NOMO-1 (cell line): ENCODE measurements at regions not wholly inside any gene's neighbourhood (a gene's known extent, or its start where the extent isn't known, plus 50 kb on each side); places are given as distances from the start of the nearest gene placed in this dataset.
"Not testable (repeated sequence)": the region's sequence is repeated elsewhere in the genome, so short reads cannot be mapped to it uniquely, and the experiment has no call there.

Experiments
- DNase-seq, 2 experiments: peaks; one replicate each; lab custom pipeline; 2025; ENCODE audit not compliant: unreplicated experiment in 2 of 2; lab: John Stamatoyannopoulos, UW

DNA sequence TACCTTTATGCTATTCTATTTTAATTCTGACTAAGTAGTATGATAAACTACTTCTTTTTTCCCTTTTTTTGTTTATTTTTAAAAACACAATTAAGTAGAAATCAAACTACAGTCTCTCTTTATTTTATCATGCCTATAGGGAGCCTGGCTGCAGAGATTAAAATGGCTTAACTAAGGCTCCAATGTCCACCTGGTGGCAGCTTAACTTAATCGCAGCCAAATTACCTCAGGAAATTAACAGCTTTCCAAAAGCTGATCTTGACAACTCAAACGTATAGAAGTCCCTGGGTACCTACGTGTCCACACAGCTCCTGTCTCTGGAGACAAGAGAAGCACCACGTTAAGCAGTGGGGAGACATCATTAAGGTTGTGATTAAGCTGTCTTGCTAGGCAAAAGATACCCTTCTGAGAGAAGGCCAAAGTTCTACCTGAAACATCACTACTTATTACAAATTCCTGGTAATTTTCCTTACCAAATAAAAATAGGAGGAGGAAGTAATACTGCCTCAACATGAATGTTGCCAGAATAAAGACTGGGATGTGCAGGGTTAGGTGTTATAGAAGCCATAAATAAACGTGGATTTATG, 63.2 kb upstream of the SNX19 start:
- no peak for DNase-seq

DNA sequence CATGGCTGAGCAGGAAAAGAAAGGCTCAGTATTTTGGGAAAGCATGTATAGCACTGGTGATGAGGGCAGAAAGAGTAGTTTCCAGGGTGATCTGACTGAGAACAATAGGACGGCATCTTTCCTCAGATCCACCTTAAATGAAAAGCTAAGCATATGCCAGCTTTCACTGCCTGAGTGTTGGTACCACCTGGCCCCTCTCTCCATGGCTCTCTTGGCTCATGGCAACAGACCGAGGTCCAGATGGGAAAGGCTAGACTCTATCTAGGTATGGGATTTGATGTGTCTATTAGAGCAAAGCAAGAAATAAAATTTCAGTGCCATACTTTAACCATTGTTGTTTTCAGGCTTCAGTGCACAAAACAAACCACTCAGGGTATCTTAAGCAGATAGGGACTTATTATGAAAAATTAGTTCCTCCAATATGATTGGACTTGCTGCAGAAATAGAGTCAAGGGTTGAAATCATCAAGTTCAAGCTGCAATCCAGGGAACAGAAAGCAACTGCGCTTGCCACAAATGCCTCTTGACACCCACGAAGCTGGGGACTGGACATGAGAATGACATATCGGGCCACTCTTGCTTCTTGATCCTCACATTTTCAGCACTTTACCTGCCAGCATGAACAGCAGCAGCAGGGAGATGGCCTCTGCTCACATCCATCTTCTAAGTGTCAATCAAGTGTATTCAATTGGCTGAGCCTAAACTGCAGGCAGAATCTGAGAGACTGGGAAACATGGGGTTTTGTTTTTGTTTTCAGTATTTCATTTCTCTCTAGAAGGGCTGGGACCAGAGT, 64.0 kb upstream of the SNX19 start:
- no peak for DNase-seq

- DNase-seq: not testable (repeated sequence)
Measured at GRCh38 chr11:130984241-130984640, 68.0 kb upstream of the SNX19 start.

DNA sequence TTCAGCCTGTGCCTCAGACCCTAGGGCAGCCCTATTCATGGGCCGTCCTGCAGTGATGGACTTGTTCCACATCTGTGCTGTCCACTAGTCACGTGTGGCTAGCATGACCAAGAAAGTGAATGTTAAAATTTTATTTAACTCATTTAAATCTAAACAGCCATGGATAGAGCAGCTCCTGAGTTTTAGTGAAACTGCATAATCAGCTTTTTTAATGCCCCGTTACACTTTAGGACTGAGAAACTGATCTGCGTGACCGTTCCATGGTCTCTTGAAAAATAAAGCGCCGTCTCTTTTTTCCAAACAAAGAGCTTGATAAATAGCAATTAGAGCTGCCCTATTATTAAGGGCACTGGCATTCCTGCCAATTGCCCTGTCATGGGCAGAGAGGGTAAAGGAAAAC, 76.5 kb upstream of the SNX19 start:
- no peak for DNase-seq

- no peak for DNase-seq
Measured at GRCh38 chr11:130994043-130994442, 77.8 kb upstream of the SNX19 start.

- no peak for DNase-seq
Measured at GRCh38 chr11:130995266-130995665, 79.0 kb upstream of the SNX19 start.

- DNase-seq: no peak
Measured at GRCh38 chr11:130997278-130997677, 81.0 kb upstream of the SNX19 start.

- DNase-seq: no peak
Measured at GRCh38 chr11:130999086-130999485, 82.8 kb upstream of the SNX19 start.

DNA sequence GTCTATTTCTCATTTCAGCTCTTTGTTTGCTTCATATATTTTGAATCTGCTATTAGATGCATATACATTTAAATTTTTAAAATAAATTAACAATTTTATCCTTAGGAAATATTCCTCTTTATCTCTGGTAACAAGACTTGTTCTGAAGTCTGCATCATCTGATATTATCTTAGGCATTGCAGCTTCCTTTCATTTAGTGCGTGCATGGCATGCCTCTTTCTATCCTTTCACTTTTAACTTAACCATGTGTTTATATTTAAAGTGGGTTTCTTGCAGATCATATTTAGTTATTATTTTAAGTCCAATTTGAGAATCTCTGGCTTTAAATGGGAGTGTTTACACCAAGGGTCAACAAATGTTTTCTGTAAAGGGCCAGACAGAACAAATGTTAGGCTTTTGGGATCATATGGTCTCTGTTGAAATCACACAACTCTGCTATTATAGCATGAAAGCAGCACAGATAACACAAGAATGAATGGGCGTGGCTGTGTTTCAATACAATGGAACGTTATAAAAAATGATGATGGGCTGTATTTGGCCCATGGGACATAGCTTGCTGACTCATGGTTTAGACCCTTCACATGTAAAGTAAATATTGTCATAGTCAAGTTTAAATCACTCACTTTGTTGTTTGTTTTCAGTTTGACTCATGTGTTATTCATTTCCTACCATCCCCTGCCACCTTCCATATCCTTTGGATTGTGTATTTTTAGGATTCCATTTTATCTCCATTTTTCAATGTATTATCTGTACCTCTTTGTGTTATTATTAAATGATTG, 83.9 kb upstream of the SNX19 start:
- no peak for DNase-seq

DNA sequence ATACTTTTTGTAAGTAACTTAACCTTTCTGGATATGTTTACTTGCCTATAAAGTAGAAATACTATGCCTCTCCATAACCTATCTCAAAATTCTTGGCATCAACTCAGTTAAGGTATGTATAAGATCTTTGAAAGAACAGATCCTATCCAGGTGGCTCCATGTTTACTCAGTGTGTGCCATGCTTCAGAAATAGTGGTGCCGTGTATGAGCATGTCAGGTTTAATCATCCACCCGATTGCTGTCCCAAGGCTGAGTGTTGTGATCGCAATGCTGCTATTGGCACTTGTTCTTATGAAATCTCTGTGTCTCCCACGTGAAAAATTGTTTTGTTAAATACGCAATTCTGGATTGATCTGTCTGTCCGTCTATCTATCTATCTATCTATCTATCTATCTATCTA, 85.9 kb upstream of the SNX19 start:
- DNase-seq: no peak

DNA sequence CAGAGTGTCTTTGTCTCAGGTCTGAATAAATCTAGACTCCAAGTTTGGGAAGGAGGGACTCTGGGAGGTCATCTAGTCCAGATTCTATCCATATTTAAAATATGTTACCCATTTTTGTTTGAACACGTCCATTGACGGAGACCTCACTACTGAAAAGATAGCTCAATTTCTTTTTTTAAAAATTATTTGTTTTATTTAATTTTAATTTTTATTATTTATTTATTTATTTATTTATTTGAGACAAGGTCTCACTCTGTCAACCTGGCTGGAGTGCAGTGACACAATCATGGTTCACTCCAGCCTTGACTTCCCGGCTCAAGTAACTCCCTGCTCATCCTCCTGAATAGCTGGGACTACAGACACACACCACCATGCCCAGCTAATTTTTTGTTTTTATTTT, 89.5 kb upstream of the SNX19 start:
- no peak for DNase-seq

DNA sequence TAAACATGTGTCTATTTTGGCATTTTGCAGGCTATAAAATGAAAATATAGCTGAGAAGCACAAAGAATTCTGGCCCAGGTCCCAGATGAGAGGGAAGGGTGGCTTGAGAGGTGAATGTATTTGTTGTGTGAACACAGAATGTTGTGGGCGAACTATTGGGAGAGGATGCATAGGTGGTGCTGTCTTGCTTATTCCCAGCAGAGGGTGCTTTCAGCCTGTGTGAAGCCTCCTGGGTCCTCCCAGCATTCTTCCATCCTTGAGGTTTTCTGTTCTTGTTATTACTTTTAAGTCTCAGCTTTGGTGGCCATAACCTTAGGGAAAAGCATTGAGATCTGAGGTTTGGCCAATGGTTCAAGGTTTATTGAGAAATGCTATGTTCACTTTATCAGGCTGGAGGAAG, 108.7 kb upstream of the SNX19 start:
- no peak for DNase-seq

- DNase-seq: no peak
Measured at GRCh38 chr11:131025421-131026125, 109.3 kb upstream of the SNX19 start.

DNA sequence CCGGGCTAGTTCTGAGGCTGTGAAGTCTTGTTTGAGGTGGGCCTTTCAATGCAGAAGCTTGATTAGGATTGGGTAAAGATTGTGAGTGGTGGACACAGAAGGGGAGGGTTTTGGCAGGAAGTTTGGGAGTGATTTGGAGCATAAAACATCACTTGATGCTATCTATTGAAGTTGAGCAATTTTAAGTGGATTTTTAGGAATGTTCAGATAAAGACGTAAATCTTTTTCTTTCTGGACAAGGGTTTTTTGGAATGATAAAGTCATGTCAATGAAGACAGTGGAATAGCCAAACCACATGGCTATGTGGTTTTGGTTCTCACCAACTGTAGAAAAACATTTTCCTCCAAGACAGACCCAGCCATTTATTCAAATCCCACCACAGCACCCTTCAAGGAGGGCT, 111.2 kb upstream of the SNX19 start:
- DNase-seq: no peak

DNA sequence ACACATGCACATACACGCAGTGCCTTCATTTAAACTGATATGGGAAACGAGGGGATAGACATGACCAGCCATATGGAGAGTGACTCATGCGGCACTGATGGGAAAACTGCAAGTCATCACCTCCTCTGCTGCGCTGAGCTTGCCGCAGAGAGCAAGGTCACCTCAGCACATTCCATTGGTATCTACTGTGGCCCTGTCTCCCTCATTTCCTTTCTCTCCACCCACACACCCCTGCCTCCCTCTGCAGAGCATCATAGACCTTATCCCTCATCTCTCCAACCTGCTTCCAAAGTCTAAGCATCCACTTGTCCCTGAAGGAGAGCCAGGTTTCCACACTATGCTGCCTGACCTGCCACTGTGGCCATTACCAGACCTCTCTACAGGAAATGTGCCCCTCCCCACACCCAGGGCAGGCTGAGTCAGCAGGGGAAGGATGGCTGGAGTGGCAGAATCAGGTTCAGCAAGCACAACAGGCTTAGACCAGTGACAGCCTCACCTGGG, 116.9 kb upstream of the SNX19 start:
- DNase-seq: no peak

DNA sequence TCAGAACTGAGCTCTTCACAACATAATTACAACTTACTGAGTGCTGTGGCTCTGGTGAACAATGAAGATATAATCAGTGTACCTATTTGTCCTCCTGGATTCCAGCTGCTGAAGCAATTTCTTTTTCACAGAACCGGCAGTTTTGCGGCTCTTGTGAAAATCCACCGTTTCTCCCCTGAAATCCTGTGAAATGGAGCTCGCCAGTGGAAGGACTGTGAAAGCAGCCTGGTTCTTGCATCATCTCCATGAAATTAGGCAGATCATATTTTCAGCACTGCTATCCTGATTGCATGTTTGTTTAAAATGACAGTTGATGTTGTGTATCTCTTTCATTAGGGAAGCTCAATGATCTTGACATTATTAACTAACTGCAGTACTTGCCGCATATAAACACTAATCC, 120.2 kb upstream of the SNX19 start:
- no peak for DNase-seq

DNA sequence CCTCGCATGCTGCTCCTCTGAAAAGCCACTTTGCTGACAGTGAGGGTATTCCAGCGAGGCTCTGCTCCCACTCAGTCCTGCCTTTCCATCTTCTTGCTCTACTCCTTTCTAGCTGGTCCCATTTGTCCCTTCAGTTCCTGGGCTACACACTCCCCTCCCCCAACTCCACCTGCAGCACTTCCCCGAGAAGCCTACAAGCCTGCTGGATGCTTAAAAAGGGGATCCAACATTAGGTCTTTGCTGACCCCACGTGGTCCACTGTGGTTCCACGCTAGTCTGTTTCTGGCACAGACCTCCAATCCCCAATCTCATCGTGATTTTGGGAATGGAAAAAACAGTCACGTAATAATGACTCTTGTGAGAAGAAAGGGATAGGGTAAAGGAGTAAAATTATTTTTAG, 121.6 kb upstream of the SNX19 start:
- DNase-seq: no peak

DNA sequence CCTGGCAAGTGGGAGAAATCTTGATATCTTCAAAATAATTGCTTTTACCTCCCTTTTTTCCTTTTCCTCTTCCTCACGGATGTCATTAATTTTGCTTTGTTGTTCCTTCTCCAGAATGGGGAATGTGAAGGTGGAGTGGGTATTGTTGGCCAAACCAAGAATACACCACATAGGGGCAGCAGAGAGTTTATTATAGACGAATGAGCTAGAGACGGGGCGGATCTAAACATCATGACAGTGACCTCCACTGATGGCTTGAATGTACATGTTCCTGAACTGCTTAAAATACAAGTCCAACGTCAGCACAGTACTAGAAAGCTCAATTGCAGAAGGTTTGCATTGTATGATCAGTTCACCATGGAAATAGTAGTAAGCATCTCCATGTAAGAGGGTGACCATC, 122.3 kb upstream of the SNX19 start:
- DNase-seq: no peak

DNA sequence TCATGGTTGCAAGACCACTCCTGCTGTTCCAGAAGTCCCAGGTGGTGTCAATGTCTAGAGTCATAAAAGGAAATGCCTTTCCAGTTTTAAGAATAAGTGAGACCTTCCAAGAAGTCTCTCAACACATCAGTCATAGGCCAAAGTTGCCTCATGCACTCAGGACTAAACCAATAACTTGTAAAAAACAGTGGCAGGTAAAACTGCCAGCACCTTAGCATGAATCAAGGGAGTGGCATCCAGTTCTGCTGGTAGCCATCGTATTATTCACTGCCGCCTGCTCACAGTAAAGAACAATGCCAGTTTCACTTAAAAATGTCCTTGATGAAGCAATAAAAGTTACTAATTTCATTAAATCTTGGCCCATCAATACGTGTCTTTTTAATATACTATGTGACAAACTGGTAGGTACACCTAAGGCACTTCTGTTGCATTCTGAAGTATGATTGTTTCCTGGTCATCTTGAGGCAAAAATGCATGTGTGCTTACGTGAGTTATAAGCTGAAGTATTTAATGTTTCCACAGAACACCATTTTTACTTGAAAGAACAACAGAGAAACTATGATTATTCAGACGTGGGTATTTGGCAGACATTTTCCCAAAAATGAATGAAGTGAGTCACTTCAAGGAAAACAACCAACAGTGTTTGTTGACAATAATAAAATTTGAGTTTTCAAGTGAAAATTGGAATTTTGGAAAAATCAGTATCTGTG, 125.2 kb upstream of the SNX19 start:
- DNase-seq: no peak

- DNase-seq: no peak
Measured at GRCh38 chr11:131042041-131042390, 125.7 kb upstream of the SNX19 start.

GRCh38 chr11:131043251-131043650, 127.0 kb upstream of the SNX19 start:
- no peak for DNase-seq
